ENCODE measurements at regions not wholly inside any gene's neighbourhood (a gene's known extent, or its start where the extent isn't known, plus 50 kb on each side); places are given as distances from the start of the nearest gene placed in this dataset.

GRCh38 chr16:86777381-86777946 lies 199.1 kb downstream of the FOXL1 start:
- Histone ChIP-seq H3K4me1 (no peaks in the 10 kb centered on the region), H3K27ac (no peak overlapping the region), H3K9me3 (no peaks in the 10 kb centered on the region), H3K27me3 (peaks cover 0 to 19% of the 10 kb centered on the region in 2 donors), H3K36me3 (no peaks in the 10 kb centered on the region), H3K4me3 (no peak overlapping the region)
- intact Hi-C loops (cut with DNase I; ENCODE audit: low total_unique reads) = no loop called here
- DNase-seq (ENCODE audit: low spot score in 2 of 2) = no peak
- no peak for TF ChIP-seq POLR2AphosphoS5 (IDR thresholded peaks at IDR 0.05)
- TF ChIP-seq, protein P1, sequence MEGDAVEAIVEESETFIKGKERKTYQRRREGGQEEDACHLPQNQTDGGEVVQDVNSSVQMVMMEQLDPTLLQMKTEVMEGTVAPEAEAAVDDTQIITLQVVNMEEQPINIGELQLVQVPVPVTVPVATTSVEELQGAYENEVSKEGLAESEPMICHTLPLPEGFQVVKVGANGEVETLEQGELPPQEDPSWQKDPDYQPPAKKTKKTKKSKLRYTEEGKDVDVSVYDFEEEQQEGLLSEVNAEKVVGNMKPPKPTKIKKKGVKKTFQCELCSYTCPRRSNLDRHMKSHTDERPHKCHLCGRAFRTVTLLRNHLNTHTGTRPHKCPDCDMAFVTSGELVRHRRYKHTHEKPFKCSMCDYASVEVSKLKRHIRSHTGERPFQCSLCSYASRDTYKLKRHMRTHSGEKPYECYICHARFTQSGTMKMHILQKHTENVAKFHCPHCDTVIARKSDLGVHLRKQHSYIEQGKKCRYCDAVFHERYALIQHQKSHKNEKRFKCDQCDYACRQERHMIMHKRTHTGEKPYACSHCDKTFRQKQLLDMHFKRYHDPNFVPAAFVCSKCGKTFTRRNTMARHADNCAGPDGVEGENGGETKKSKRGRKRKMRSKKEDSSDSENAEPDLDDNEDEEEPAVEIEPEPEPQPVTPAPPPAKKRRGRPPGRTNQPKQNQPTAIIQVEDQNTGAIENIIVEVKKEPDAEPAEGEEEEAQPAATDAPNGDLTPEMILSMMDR (IDR thresholded peaks at IDR 0.05) = no peak
- TF ChIP-seq POLR2A (IDR thresholded peaks at IDR 0.05) = no peak

GRCh38 chr16:86778108-86778745 lies 199.9 kb downstream of the FOXL1 start:
- intact Hi-C loops (cut with DNase I; ENCODE audit: low total_unique reads) = no loop called here
- no peaks in the 10 kb centered on the region for H3K9me3 ChIP-seq
- H3K27ac ChIP-seq = no peak overlapping the region
- DNase-seq (ENCODE audit: low spot score in 2 of 2) = no peak
- H3K27me3 ChIP-seq = peaks cover 0 to 22% of the 10 kb centered on the region in 2 donors
- no peaks in the 10 kb centered on the region for H3K4me1 ChIP-seq
- TF ChIP-seq POLR2AphosphoS5 (IDR thresholded peaks at IDR 0.05) (no peak), POLR2A (IDR thresholded peaks at IDR 0.05) (no peak)
- TF ChIP-seq, protein P1 (IDR thresholded peaks at IDR 0.05) = no peak
- no peaks in the 10 kb centered on the region for H3K36me3 ChIP-seq
- no peak overlapping the region for H3K4me3 ChIP-seq

DNA sequence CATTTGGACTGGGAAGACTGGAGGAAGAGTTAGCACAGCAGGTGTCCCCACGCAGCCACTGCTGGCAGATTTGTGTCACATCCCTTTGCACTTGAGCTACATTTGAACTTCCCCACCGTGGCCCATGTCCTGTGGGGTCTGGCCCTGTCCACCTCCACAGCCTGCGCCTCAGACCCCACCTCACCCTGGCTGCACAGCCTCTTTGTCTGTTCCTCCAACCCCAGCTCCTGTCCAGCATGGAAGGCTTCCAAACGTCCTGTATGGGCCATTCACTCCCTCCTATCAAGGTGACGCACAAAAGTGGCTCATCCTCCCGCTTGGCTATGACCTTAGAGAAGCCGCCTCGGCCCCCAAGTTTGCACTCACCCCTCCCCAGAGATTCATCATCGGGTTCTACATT lies 200.6 kb downstream of the FOXL1 start:
- Histone ChIP-seq H3K36me3 (no peaks in the 10 kb centered on the region), H3K27me3 (peaks cover 0 to 22% of the 10 kb centered on the region in 2 donors), H3K27ac (no peak overlapping the region), H3K4me3 (no peak overlapping the region), H3K9me3 (no peaks in the 10 kb centered on the region), H3K4me1 (peaks cover 0 to under 1% of the 10 kb centered on the region in 2 donors)
- TF ChIP-seq POLR2A (IDR thresholded peaks at IDR 0.05) = no peak
- no peak for TF ChIP-seq POLR2AphosphoS5 (IDR thresholded peaks at IDR 0.05)
- TF ChIP-seq, protein P1 (IDR thresholded peaks at IDR 0.05) = no peak
- intact Hi-C loops (cut with DNase I; ENCODE audit: low total_unique reads) = no loop called here
- DNase-seq (ENCODE audit: low spot score in 2 of 2) = no peak

DNA sequence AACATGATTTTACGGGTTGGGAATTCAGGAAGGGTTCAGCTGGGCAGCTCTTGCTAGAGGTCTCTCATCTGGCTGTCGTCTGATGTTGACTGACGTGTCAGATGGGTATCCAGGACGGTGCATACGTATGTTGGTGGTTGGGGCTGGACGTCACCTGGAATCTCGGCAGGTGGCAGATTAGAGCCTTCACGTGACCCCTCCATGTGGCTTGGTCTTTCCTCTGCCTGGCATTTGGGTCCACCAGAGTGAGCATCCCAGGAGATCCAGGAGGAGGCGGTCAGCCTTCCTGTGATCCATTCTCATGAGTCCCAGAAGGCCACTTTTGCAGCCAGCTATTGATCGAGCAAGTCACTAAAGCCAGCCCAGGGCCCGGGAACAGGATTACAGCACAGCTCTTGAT lies 202.7 kb downstream of the FOXL1 start:
- DNase-seq (ENCODE audit: low spot score in 2 of 2) = no peak
- Histone ChIP-seq H3K9me3 (no peaks in the 10 kb centered on the region), H3K36me3 (no peaks in the 10 kb centered on the region), H3K4me3 (no peak overlapping the region), H3K4me1 (peaks cover 0 to 5% of the 10 kb centered on the region in 2 donors), H3K27ac (no peak overlapping the region), H3K27me3 (peaks cover 0 to 12% of the 10 kb centered on the region in 2 donors)
- intact Hi-C loops (cut with DNase I; ENCODE audit: low total_unique reads) = no loop called here
- TF ChIP-seq, protein P1 (IDR thresholded peaks at IDR 0.05) = no peak
- TF ChIP-seq POLR2A (IDR thresholded peaks at IDR 0.05) (no peak), POLR2AphosphoS5 (IDR thresholded peaks at IDR 0.05) (no peak)
